Neural progenitor cell (in vitro differentiated cells): ENCODE measurements at regions not wholly inside any gene's neighbourhood (a gene's known extent, or its start where the extent isn't known, plus 50 kb on each side); places are given as distances from the start of the nearest gene placed in this dataset.

ENCODE experiments used
- DNase-seq: peaks from one replicate; pipeline ENCODE4 v3.0.0-alpha.2; 2016; ENCODE audit warnings: low spot score
- H2AFZ ChIP-seq: fragments of 200-600 bp; sonication (generic); replicated peaks from 2 replicates; pipeline ENCODE4 v1.6.1; 2016; ENCODE audit warnings: antibody characterized with exemption
- H3F3A ChIP-seq: fragments of 200-600 bp; sonication (generic); 2 replicates; pipeline ENCODE4 v1.6.1; 2016; ENCODE audit warnings: antibody characterized with exemption, low read depth
- H3K27ac ChIP-seq: fragments of 200-600 bp; sonication (generic); 2 replicates; pipeline ENCODE4 v1.5.1; 2016; ENCODE audit warnings: mild to moderate bottlenecking
- H3K27me3 ChIP-seq: fragments of 200-600 bp; sonication (generic); 2 replicates; pipeline ENCODE4 v1.6.1; 2016; ENCODE audit warnings: mild to moderate bottlenecking, moderate library complexity
- H3K36me3 ChIP-seq: fragments of 200-600 bp; sonication (generic); 2 replicates; pipeline ENCODE4 v1.5.1; 2016
- H3K4me1 ChIP-seq: fragments of 200-600 bp; sonication (generic); 2 replicates; pipeline ENCODE4 v1.6.1; 2016; ENCODE audit warnings: mixed run types
- H3K4me2 ChIP-seq: fragments of 200-600 bp; sonication (generic); 2 replicates; pipeline ENCODE4 v1.6.1; 2016
- H3K4me3 ChIP-seq: fragments of 200-600 bp; sonication (generic); 2 replicates; pipeline ENCODE4 v1.5.1; 2016
- H3K79me2 ChIP-seq: fragments of 200-600 bp; sonication (generic); 2 replicates; pipeline ENCODE4 v1.6.1; 2016; ENCODE audit warnings: low read depth
- H3K9ac ChIP-seq: fragments of 200-600 bp; sonication (generic); 2 replicates; pipeline ENCODE4 v1.6.1; 2016
- H3K9me3 ChIP-seq: fragments of 200-600 bp; sonication (generic); 2 replicates; pipeline ENCODE4 v1.5.1; 2016; ENCODE audit warnings: low read depth
- H4K20me1 ChIP-seq: fragments of 200-600 bp; sonication (generic); 2 replicates; pipeline ENCODE4 v1.6.1; 2016; ENCODE audit warnings: low read depth
- H3K27ac Mint-ChIP-seq: 3 replicates; pipeline ENCODE4 v1.8.0; 2021; ENCODE audit warnings: mixed read lengths
- H3K27me3 Mint-ChIP-seq: 2 replicates; pipeline ENCODE4 v1.8.0; 2022; ENCODE audit warnings: low read depth, mild to moderate bottlenecking, inconsistent platforms, moderate library complexity, mixed read lengths; ENCODE audit not compliant: insufficient read depth
- H3K36me3 Mint-ChIP-seq: 3 replicates; pipeline ENCODE4 v1.8.0; 2021; ENCODE audit warnings: mixed read lengths
- H3K4me1 Mint-ChIP-seq: 3 replicates; pipeline ENCODE4 v1.8.0; 2021; ENCODE audit warnings: mixed read lengths
- H3K4me3 Mint-ChIP-seq: 3 replicates; pipeline ENCODE4 v1.8.0; 2021; ENCODE audit warnings: mild to moderate bottlenecking, moderate library complexity, mixed read lengths
- H3K9me3 Mint-ChIP-seq: 3 replicates; pipeline ENCODE4 v1.8.0; 2020; ENCODE audit warnings: mixed read lengths
- CTCF ChIP-seq: fragments of 200-600 bp; sonication (generic); IDR thresholded peaks from 2 replicates; pipeline ENCODE4 v1.5.1; 2017; ENCODE audit warnings: antibody characterized with exemption, mild to moderate bottlenecking
- EZH2 ChIP-seq: fragments of 200-600 bp; sonication (generic); IDR thresholded peaks from 2 replicates; pipeline ENCODE4 v1.6.1; 2017; ENCODE audit warnings: antibody characterized with exemption, mild to moderate bottlenecking, moderate library complexity
- EZH2phosphoT487 ChIP-seq: fragments of 200-600 bp; sonication (generic); IDR thresholded peaks from 2 replicates; pipeline ENCODE4 v1.6.1; 2017; ENCODE audit warnings: antibody characterized with exemption

GRCh38 chr13:65454403-65454802, 1775.7 kb downstream of the PCDH9 start:
- TF ChIP-seq EZH2, result no peak
- no peak for TF ChIP-seq EZH2phosphoT487
- no peak for TF ChIP-seq CTCF
- H3K4me1 Mint-ChIP-seq, result no peaks in the 10 kb centered on the region
- Histone ChIP-seq H3K36me3 (no peaks in the 10 kb centered on the region), H3K79me2 (no peaks in the 10 kb centered on the region), H3K9ac (no peak overlapping the region), H3K9me3 (no peaks in the 10 kb centered on the region), H3K4me3 (no peak overlapping the region), H3K4me2 (no peak overlapping the region), H3K4me1 (no peaks in the 10 kb centered on the region), H4K20me1 (no peaks in the 10 kb centered on the region), H3K27ac (no peak overlapping the region), H2AFZ (no peak overlapping the region), H3K27me3 (no peaks in the 10 kb centered on the region), H3F3A (no peaks in the 10 kb centered on the region)
- no peaks in the 10 kb centered on the region for H3K36me3 Mint-ChIP-seq
- no peak for DNase-seq
- H3K4me3 Mint-ChIP-seq, result no peak overlapping the region
- H3K27ac Mint-ChIP-seq, result no peak overlapping the region
- H3K27me3 Mint-ChIP-seq, result no peaks in the 10 kb centered on the region
- no peaks in the 10 kb centered on the region for H3K9me3 Mint-ChIP-seq

GRCh38 chr13:65453982-65454381, 1776.2 kb downstream of the PCDH9 start:
- Histone ChIP-seq H3K27ac (no peak overlapping the region), H3K27me3 (no peaks in the 10 kb centered on the region), H3K4me1 (no peaks in the 10 kb centered on the region), H2AFZ (no peak overlapping the region), H3K9ac (no peak overlapping the region), H3K9me3 (no peaks in the 10 kb centered on the region), H3F3A (no peaks in the 10 kb centered on the region), H3K4me3 (no peak overlapping the region), H3K79me2 (no peaks in the 10 kb centered on the region), H3K4me2 (no peak overlapping the region), H3K36me3 (no peaks in the 10 kb centered on the region), H4K20me1 (no peaks in the 10 kb centered on the region)
- Mint-ChIP-seq H3K9me3 (no peaks in the 10 kb centered on the region), H3K4me1 (no peaks in the 10 kb centered on the region), H3K36me3 (no peaks in the 10 kb centered on the region), H3K27me3 (no peaks in the 10 kb centered on the region), H3K4me3 (no peak overlapping the region), H3K27ac (no peak overlapping the region)
- no peak for DNase-seq
- TF ChIP-seq EZH2 (no peak), CTCF (no peak), EZH2phosphoT487 (no peak)

- Histone ChIP-seq H3F3A (no peaks in the 10 kb centered on the region), H3K36me3 (no peaks in the 10 kb centered on the region), H3K27ac (no peak overlapping the region), H3K4me3 (no peak overlapping the region), H3K79me2 (no peaks in the 10 kb centered on the region), H3K4me1 (no peaks in the 10 kb centered on the region), H3K4me2 (no peak overlapping the region), H2AFZ (no peak overlapping the region), H3K27me3 (no peaks in the 10 kb centered on the region), H3K9ac (no peak overlapping the region), H4K20me1 (no peaks in the 10 kb centered on the region), H3K9me3 (no peaks in the 10 kb centered on the region)
- Mint-ChIP-seq H3K27ac (no peak overlapping the region), H3K4me3 (no peak overlapping the region), H3K4me1 (no peaks in the 10 kb centered on the region), H3K9me3 (peaks cover 15% of the 10 kb centered on the region), H3K36me3 (no peaks in the 10 kb centered on the region), H3K27me3 (peaks cover 2% of the 10 kb centered on the region)
- no peak for DNase-seq
- TF ChIP-seq EZH2, result no peak
- TF ChIP-seq CTCF, result no peak
- TF ChIP-seq EZH2phosphoT487, result no peak
These were observed 1784.8 kb downstream of the PCDH9 start for GRCh38 chr13:65445340-65445739.

- Histone ChIP-seq H3K36me3 (no peaks in the 10 kb centered on the region), H3K4me1 (no peaks in the 10 kb centered on the region), H3K4me3 (no peak overlapping the region), H3K9me3 (no peaks in the 10 kb centered on the region), H4K20me1 (no peaks in the 10 kb centered on the region), H3K4me2 (no peak overlapping the region), H2AFZ (no peak overlapping the region), H3F3A (no peaks in the 10 kb centered on the region), H3K27ac (no peak overlapping the region), H3K9ac (no peak overlapping the region), H3K79me2 (no peaks in the 10 kb centered on the region), H3K27me3 (no peaks in the 10 kb centered on the region)
- Mint-ChIP-seq H3K27me3 (peaks cover 2% of the 10 kb centered on the region), H3K27ac (no peak overlapping the region), H3K4me1 (no peaks in the 10 kb centered on the region), H3K4me3 (no peak overlapping the region), H3K9me3 (peaks cover 17% of the 10 kb centered on the region), H3K36me3 (no peaks in the 10 kb centered on the region)
- TF ChIP-seq EZH2phosphoT487 (no peak), EZH2 (no peak)
- no peak for DNase-seq
These were observed 1794.5 kb downstream of the PCDH9 start for GRCh38 chr13:65435590-65435989.
